GM18861 (cell line): ENCODE measurements at regions not wholly inside any gene's neighbourhood (a gene's known extent, or its start where the extent isn't known, plus 50 kb on each side); places are given as distances from the start of the nearest gene placed in this dataset.

ENCODE experiments used
- ATAC-seq: cut with Tn5 transposase; IDR thresholded peaks from one replicate; pipeline ENCODE4 v1.9.1; 2021; ENCODE audit not compliant: unreplicated experiment

DNA sequence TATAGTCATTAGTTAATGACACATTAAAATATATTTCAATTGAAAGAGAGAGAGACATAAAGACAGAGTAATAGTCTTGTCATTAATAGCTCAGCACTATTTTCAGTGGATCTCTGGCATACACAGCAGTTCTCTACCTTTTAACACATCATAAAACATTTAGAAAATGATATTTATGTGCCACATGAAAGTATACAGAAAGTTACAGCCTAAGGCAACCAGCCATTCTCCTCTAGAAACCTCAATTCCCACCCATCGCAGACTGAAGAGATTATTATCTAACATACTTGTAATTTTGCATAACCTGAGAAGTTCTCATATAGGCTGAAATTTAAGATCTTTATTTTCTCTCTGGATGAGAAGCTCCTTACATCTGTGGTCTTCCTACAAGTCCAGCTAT lies 58.7 kb upstream of the FAM83B start:
- ATAC-seq, result no peak
